ENCODE measurements at regions not wholly inside any gene's neighbourhood (a gene's known extent, or its start where the extent isn't known, plus 50 kb on each side); places are given as distances from the start of the nearest gene placed in this dataset.
"Not testable (repeated sequence)": the region's sequence is repeated elsewhere in the genome, so short reads cannot be mapped to it uniquely, and the experiment has no call there.

DNA sequence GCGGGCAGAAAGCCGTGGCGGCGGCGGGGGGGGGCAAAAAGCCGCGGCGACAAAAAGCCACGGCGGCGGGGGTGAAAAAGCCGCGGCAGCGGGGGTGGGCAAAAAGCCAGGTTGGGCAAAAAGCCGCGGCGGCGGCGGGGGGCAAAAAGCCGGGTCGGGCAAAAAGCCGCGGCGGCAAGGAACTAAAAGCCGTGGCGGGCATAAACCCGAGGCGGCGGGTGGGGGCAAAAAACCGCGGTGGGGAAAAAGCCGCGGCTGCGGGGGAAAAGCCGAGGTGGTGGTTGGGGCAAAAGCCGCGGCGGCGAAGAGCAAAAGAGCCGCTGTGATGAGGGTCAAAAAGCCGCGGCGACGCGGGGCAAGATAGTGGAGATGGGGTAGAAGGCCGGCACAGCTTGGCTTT is 1834.2 kb downstream of the FOXD4L5 start:
- H3K9ac ChIP-seq (ENCODE audit: low read length); H4K20me1 ChIP-seq (ENCODE audit: low read length); H3K9me3 ChIP-seq (ENCODE audit: low read length); H3K27me3 ChIP-seq (ENCODE audit: low read length); CTCF ChIA-PET; H3K4me2 ChIP-seq (ENCODE audit: low read length); ATAC-seq; H3F3A ChIP-seq (ENCODE audit: low read length, unreplicated experiment); DNase-seq; H2AFZ ChIP-seq (ENCODE audit: low read length); H3K9me2 ChIP-seq (replicated peaks; ENCODE audit: low read length); H3K36me3 ChIP-seq (ENCODE audit: low read depth, low read length); H3K4me1 ChIP-seq (ENCODE audit: insufficient read depth, low read length); H3K27ac ChIP-seq (ENCODE audit: low read length); H3K79me2 ChIP-seq (ENCODE audit: low read length); intact Hi-C loops (cut with micrococcal nuclease); POLR2A ChIA-PET (ENCODE audit: unreplicated experiment); H3K4me3 ChIP-seq (ENCODE audit: low read length): not testable (repeated sequence)
- TSS peak; percentile 51 for BruUV-seq (replicated peaks)

- H3K27me3 ChIP-seq (ENCODE audit: low read length); H3K4me1 ChIP-seq (ENCODE audit: insufficient read depth, low read length); BruUV-seq (replicated peaks); H3F3A ChIP-seq (ENCODE audit: low read length, unreplicated experiment); ATAC-seq; H4K20me1 ChIP-seq (ENCODE audit: low read length); intact Hi-C loops (cut with micrococcal nuclease); H3K9me3 ChIP-seq (ENCODE audit: low read length); H3K4me2 ChIP-seq (ENCODE audit: low read length); CTCF ChIA-PET; H3K9me2 ChIP-seq (replicated peaks; ENCODE audit: low read length); H3K27ac ChIP-seq (ENCODE audit: low read length); H2AFZ ChIP-seq (ENCODE audit: low read length); DNase-seq; H3K36me3 ChIP-seq (ENCODE audit: low read depth, low read length); H3K79me2 ChIP-seq (ENCODE audit: low read length); POLR2A ChIA-PET (ENCODE audit: unreplicated experiment); H3K4me3 ChIP-seq (ENCODE audit: low read length); H3K9ac ChIP-seq (ENCODE audit: low read length): not testable (repeated sequence)
These were observed 1859.9 kb downstream of the FOXD4L5 start for GRCh38 chr9:63425123-63425522.

DNA sequence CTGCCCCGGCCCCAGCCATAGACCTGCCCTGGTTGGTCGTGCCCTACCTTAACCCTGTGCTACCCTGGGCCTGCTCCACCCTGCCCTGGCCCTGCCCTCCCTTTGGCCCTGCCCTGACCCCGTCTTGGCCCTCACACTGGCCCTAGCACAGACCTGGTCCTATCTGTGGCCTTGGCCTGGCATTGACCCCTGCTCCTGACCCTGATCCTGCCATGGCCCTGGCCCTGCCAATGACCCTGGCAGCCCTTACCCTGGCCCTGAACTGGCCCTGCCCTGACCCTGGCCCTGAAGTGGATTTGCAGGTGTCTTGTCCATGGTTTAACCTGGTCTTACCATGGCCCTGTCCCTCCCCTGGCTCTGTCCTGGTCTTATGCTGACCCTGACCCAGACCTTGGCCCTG is 1894.1 kb downstream of the FOXD4L5 start:
- H3K9ac ChIP-seq (ENCODE audit: low read length); H3K36me3 ChIP-seq (ENCODE audit: low read depth, low read length); H3K79me2 ChIP-seq (ENCODE audit: low read length); H3K27ac ChIP-seq (ENCODE audit: low read length); ATAC-seq; H2AFZ ChIP-seq (ENCODE audit: low read length); H3K27me3 ChIP-seq (ENCODE audit: low read length); H3K9me3 ChIP-seq (ENCODE audit: low read length); POLR2A ChIA-PET (ENCODE audit: unreplicated experiment); H3F3A ChIP-seq (ENCODE audit: low read length, unreplicated experiment); BruUV-seq (replicated peaks); H3K4me3 ChIP-seq (ENCODE audit: low read length); H3K4me2 ChIP-seq (ENCODE audit: low read length); H3K4me1 ChIP-seq (ENCODE audit: insufficient read depth, low read length); DNase-seq; H3K9me2 ChIP-seq (replicated peaks; ENCODE audit: low read length); H4K20me1 ChIP-seq (ENCODE audit: low read length); intact Hi-C loops (cut with micrococcal nuclease); CTCF ChIA-PET: not testable (repeated sequence)

DNA sequence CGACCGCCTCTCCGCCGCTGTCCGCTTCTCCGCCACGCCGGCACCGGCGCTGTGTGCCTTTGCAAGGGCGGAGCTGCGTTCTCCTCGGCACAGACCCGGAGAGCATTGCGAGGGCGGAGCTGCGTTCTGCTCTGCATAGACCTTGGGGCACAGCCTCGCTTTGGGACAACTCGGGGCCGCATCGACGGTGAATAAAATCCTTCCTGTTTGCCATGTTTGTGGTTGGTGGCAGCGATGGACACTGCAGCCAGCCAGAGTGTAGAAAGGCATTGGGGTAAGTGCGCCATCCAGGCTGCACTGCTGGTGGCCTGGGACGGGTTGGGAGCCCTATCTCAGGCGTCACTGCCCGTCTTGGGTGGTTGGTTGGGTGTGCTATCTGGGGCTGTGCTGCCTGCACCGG is 1899.5 kb downstream of the FOXD4L5 start:
- DNase-seq; H3K4me2 ChIP-seq (ENCODE audit: low read length); H3K9me3 ChIP-seq (ENCODE audit: low read length); H3F3A ChIP-seq (ENCODE audit: low read length, unreplicated experiment); ATAC-seq; H3K9ac ChIP-seq (ENCODE audit: low read length); H3K9me2 ChIP-seq (replicated peaks; ENCODE audit: low read length); H2AFZ ChIP-seq (ENCODE audit: low read length); intact Hi-C loops (cut with micrococcal nuclease); CTCF ChIA-PET; H3K27me3 ChIP-seq (ENCODE audit: low read length); H4K20me1 ChIP-seq (ENCODE audit: low read length); H3K27ac ChIP-seq (ENCODE audit: low read length); POLR2A ChIA-PET (ENCODE audit: unreplicated experiment); H3K4me1 ChIP-seq (ENCODE audit: insufficient read depth, low read length); H3K79me2 ChIP-seq (ENCODE audit: low read length); H3K36me3 ChIP-seq (ENCODE audit: low read depth, low read length); H3K4me3 ChIP-seq (ENCODE audit: low read length); BruUV-seq (replicated peaks): not testable (repeated sequence)

DNA sequence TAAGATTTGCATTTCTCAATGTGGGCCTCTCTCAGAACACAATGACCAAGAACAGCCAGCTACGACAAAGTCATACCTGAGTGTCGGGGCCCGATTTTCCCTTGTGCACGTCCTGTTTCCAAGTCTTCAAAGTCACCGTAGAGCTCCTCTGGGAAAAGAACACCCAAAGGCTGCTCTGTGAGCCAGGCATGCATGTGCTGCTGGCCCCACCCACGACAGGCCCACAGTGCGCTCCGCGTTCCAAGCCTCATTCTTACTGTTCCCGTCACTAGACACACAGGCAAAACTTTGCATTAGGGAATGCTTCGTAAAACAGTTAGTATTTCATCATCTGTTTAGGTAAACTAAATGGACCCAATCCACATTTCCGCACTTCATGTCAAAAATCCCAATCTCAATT is 1905.1 kb downstream of the FOXD4L5 start:
- H2AFZ ChIP-seq (ENCODE audit: low read length); H3K9ac ChIP-seq (ENCODE audit: low read length); H3K4me1 ChIP-seq (ENCODE audit: insufficient read depth, low read length); POLR2A ChIA-PET (ENCODE audit: unreplicated experiment); H3K27me3 ChIP-seq (ENCODE audit: low read length); H3K9me2 ChIP-seq (replicated peaks; ENCODE audit: low read length); intact Hi-C loops (cut with micrococcal nuclease); ATAC-seq; H4K20me1 ChIP-seq (ENCODE audit: low read length); CTCF ChIA-PET; H3K27ac ChIP-seq (ENCODE audit: low read length); H3K79me2 ChIP-seq (ENCODE audit: low read length); BruUV-seq (replicated peaks); H3F3A ChIP-seq (ENCODE audit: low read length, unreplicated experiment); H3K4me3 ChIP-seq (ENCODE audit: low read length); H3K4me2 ChIP-seq (ENCODE audit: low read length); H3K9me3 ChIP-seq (ENCODE audit: low read length); H3K36me3 ChIP-seq (ENCODE audit: low read depth, low read length); DNase-seq: not testable (repeated sequence)

- H3K36me3 ChIP-seq (ENCODE audit: low read depth, low read length); BruUV-seq (replicated peaks); H2AFZ ChIP-seq (ENCODE audit: low read length); H3K27me3 ChIP-seq (ENCODE audit: low read length); ATAC-seq; H3K9me2 ChIP-seq (replicated peaks; ENCODE audit: low read length); H3K4me3 ChIP-seq (ENCODE audit: low read length); H3K4me2 ChIP-seq (ENCODE audit: low read length); H3K9ac ChIP-seq (ENCODE audit: low read length); H3K27ac ChIP-seq (ENCODE audit: low read length); H4K20me1 ChIP-seq (ENCODE audit: low read length); POLR2A ChIA-PET (ENCODE audit: unreplicated experiment); H3K4me1 ChIP-seq (ENCODE audit: insufficient read depth, low read length); H3F3A ChIP-seq (ENCODE audit: low read length, unreplicated experiment); intact Hi-C loops (cut with micrococcal nuclease); H3K79me2 ChIP-seq (ENCODE audit: low read length); H3K9me3 ChIP-seq (ENCODE audit: low read length); CTCF ChIA-PET; DNase-seq: not testable (repeated sequence)
These were observed 1930.8 kb downstream of the FOXD4L5 start for GRCh38 chr9:63354219-63354618.

- H3K4me1 ChIP-seq (ENCODE audit: insufficient read depth, low read length) = peaks cover 16% of the 10 kb centered on the region
- BruUV-seq (replicated peaks); H2AFZ ChIP-seq (ENCODE audit: low read length): not testable (repeated sequence)
These were observed 1937.7 kb downstream of the FOXD4L5 start for GRCh38 chr9:63347347-63347746.

More at GRCh38 chr9:63347347-63347746, 1937.7 kb downstream of the FOXD4L5 start:
- H3K4me3 ChIP-seq (ENCODE audit: low read length); H4K20me1 ChIP-seq (ENCODE audit: low read length); H3K27me3 ChIP-seq (ENCODE audit: low read length); H3K4me2 ChIP-seq (ENCODE audit: low read length); H3K9me3 ChIP-seq (ENCODE audit: low read length); DNase-seq; H3K36me3 ChIP-seq (ENCODE audit: low read depth, low read length); H3K79me2 ChIP-seq (ENCODE audit: low read length); intact Hi-C loops (cut with micrococcal nuclease); CTCF ChIA-PET; H3K9me2 ChIP-seq (replicated peaks; ENCODE audit: low read length); POLR2A ChIA-PET (ENCODE audit: unreplicated experiment); ATAC-seq; H3F3A ChIP-seq (ENCODE audit: low read length, unreplicated experiment): not testable (repeated sequence)
- Histone ChIP-seq H3K9ac (ENCODE audit: low read length) (peak overlapping the region; percentile 78), H3K27ac (ENCODE audit: low read length) (peak overlapping the region; percentile 91)
